ENCODE measurements at regions not wholly inside any gene's neighbourhood (a gene's known extent, or its start where the extent isn't known, plus 50 kb on each side); places are given as distances from the start of the nearest gene placed in this dataset.
"Not testable (repeated sequence)": the region's sequence is repeated elsewhere in the genome, so short reads cannot be mapped to it uniquely, and the experiment has no call there.

DNA sequence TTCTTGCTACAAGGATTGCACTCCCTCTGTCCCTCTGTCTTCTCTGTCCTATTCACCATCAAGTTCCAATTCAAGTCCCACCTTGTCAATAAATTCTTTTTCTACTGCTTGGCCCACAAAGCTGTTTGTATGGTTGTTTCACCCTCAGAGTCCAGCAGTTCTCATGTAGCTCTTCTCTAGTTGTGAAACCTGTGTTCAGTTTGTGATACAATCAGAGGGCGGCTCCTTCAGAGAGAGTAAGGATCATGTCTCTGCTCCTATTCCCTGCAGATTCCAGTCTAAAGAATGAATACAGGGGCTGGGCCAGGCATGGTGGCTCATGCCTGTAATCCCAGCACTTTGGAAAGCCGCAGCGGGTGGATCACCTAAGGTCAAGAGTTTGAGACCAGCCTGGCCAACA lies 126.6 kb upstream of the BET1 start:
- Mint-ChIP-seq H3K36me3 (peaks cover under 1% of the 10 kb centered on the region), H3K4me3 (no peak overlapping the region), H3K27ac (no peak overlapping the region), H3K4me1 (peaks cover 0 to 1% (median 0%) of the 10 kb centered on the region in 3 donors), H3K9me3 (peaks cover 0 to 1% (median 0%) of the 10 kb centered on the region in 3 donors), H3K27me3 (peaks cover 9% of the 10 kb centered on the region)

DNA sequence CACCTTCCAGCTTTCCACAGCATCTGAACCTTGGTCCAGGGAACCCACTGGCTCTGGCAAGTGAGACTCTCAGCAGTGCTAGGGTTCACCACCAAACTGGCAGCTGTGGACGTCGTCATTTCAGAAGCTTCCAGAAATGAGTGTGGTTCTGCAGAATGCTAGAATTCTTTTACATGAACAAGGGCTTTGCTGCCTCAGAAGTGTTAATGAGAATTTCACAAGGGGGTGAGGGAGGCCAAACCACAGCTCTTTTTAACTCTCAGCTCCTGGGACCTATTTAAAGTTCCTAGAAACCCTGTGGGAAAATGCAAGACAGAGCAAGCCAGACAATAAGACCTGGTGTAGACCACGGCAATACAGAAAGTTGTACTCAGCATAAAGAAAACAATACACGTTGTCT lies 129.3 kb upstream of the BET1 start:
- Mint-ChIP-seq H3K9me3 (no peaks in the 10 kb centered on the region), H3K27ac (no peak overlapping the region), H3K36me3 (peaks cover 6% of the 10 kb centered on the region), H3K27me3 (peaks cover 13% of the 10 kb centered on the region), H3K4me3 (peak overlapping the region in 1 of 4 donors; percentile 20), H3K4me1 (peaks cover 0 to 2% (median 1%) of the 10 kb centered on the region in 3 donors)

DNA sequence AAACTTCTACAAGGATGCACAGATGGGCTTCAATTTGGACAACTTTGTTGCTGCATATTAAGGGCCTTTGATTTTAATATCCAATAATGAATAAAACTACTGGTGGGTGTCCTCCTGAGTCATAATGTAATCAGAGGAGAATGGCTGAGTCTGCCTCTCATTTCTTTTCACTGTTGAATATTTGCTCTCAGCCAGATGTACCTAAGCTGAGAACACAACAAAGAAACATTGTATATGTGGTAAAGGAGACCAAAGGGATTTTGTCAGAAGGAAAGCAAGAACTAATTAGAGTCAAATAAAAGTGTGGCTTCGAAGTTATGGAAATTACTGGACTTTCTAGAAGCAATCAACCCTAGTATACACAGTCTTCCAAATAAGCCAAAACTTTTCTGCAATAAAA lies 131.0 kb upstream of the BET1 start:
- no peak overlapping the region for H3K27ac Mint-ChIP-seq
- H3K36me3 Mint-ChIP-seq = peaks cover 6% of the 10 kb centered on the region
- peaks cover 0 to 4% (median 2%) of the 10 kb centered on the region in 3 donors for H3K4me1 Mint-ChIP-seq
- H3K9me3 Mint-ChIP-seq = peaks cover 0 to 2% (median 0%) of the 10 kb centered on the region in 3 donors
- no peak overlapping the region for H3K4me3 Mint-ChIP-seq
- peaks cover 7% of the 10 kb centered on the region for H3K27me3 Mint-ChIP-seq

DNA sequence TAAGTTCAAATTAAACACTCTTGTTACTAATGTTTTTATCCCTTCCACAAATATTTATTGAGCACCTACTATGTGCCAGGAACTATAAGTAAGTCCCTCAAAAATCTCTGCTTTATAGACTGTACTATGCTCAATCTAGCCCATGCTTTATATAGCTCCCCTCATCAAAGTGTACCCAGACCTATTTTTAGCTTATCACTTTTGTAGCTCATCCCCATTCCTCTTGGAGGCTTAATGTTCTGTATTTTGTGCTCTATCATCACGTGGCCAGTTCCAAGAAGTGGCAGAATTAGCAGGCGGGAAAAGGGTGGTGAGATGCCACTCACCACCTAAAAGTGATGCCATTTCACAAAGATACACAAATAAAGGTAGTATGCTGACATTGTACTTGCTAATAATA lies 138.1 kb upstream of the BET1 start:
- peaks cover 0 to 2% (median 0%) of the 10 kb centered on the region in 3 donors for H3K9me3 Mint-ChIP-seq
- no peak overlapping the region for H3K4me3 Mint-ChIP-seq
- H3K4me1 Mint-ChIP-seq = peaks cover 0 to 2% (median 1%) of the 10 kb centered on the region in 3 donors
- peaks cover under 1% of the 10 kb centered on the region for H3K36me3 Mint-ChIP-seq
- peaks cover 8% of the 10 kb centered on the region for H3K27me3 Mint-ChIP-seq
- H3K27ac Mint-ChIP-seq = no peak overlapping the region

DNA sequence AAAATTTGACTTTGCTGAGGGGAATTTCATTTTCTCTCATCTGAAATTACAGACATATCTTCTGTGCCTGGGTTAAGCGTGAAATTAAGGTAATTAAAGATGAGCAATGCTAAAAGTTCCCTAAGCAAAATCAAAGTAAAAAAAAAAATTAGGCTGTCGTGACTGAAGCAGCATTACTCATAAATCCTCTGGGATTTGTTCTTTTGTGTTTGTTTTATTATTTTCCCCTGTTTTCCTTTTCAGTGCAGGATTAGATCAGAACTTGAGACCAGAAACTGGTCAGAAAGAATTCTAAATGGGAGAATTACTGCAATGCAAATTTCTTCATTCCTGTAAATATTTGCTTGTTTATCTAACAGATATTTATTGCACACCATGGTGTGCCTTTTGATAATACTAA lies 141.4 kb upstream of the BET1 start:
- Mint-ChIP-seq H3K36me3 (peaks cover 3% of the 10 kb centered on the region), H3K4me3 (no peak overlapping the region), H3K27me3 (peaks cover 5% of the 10 kb centered on the region), H3K4me1 (peaks cover 0 to 1% (median 0%) of the 10 kb centered on the region in 3 donors), H3K27ac (no peak overlapping the region), H3K9me3 (no peaks in the 10 kb centered on the region)

DNA sequence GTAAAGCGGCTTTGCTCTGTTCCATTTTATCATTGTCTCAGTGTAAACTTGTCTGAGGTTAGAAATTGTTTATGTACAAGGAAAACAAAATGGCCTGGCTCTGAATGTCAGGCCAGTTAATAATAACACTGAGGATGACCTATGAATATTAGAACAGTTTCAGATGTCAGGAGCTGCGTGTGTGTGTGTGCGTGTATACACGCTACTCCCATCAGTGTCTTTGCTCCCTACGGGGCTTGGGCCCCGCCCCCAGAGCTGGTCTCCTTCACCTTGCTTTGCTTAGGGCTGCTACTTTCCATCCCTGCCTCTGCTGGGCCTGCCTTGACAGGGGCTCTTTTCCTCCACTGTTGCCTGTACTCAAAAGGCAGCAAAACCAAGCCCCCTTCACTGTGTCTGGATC lies 142.3 kb upstream of the BET1 start:
- H3K27ac Mint-ChIP-seq = no peak overlapping the region
- H3K9me3 Mint-ChIP-seq = peaks cover 0 to under 1% (median 0%) of the 10 kb centered on the region in 3 donors
- no peak overlapping the region for H3K4me3 Mint-ChIP-seq
- H3K36me3 Mint-ChIP-seq = peaks cover 3% of the 10 kb centered on the region
- peaks cover 5% of the 10 kb centered on the region for H3K27me3 Mint-ChIP-seq
- peaks cover 0 to 1% (median 0%) of the 10 kb centered on the region in 3 donors for H3K4me1 Mint-ChIP-seq

DNA sequence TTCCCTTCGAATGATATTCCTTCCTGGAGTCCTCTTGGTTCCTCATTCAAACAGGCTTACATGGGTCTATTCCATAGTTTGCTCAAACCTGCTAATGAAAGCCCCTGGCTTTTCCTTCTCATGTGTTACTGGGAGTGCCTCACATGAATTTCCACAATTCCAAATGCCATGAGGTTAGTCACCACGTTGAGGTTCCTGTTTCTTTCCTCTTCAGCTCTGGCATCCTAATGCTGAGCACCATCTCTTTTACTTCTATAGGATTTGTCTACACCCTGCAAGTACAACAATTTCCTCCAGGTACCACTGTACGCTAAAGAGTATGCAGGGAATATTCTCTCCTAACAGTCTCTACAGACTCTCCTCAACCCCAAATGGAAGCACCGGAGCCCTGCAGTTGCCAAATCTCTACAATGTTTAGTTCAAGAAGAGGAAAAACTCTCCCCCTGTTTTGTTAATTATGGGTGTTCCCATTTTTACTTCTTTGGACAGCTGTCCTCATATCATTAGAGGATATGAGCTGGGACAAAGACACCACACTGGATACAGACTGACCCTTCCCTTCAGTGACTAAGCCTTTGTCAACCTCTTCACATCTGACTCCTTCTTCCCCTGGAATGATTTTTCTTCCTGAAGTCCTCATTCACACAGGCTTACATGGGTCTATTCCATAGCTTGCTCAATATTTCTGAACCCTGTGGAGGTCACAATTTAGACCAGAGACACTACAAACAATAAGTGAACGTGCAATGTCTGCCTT lies 145.8 kb upstream of the BET1 start:
- Mint-ChIP-seq H3K4me3 (no peak overlapping the region), H3K36me3 (peaks cover 3% of the 10 kb centered on the region), H3K27me3 (peaks cover 2% of the 10 kb centered on the region), H3K4me1 (peaks cover 0 to 2% (median 0%) of the 10 kb centered on the region in 3 donors), H3K27ac (no peak overlapping the region), H3K9me3 (peaks cover 0 to 1% (median 0%) of the 10 kb centered on the region in 3 donors)

DNA sequence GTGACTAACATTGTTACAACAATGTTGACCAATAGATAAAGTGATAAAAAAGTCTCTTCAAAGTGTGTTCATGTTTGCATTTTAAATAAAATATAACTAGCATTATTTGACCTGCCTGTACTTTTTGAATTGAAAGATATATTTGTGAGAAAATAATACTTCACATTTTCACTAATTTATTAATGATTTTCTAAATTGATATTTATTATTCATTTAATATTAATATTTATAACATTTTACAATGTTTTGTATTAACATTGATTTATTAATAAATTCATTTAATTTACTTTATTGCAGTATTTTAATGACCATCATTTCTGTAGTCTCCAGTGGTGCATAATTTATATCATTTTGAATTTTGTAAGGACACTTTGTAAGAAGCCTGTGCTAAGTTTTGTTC lies 150.0 kb upstream of the BET1 start:
- peaks cover 2% of the 10 kb centered on the region for H3K27me3 Mint-ChIP-seq
- H3K9me3 Mint-ChIP-seq = peaks cover 0 to 5% (median 3%) of the 10 kb centered on the region in 3 donors
- no peak overlapping the region for H3K4me3 Mint-ChIP-seq
- H3K27ac Mint-ChIP-seq = no peak overlapping the region
- H3K4me1 Mint-ChIP-seq = peaks cover 5 to 12% (median 11%) of the 10 kb centered on the region in 3 donors
- H3K36me3 Mint-ChIP-seq = peaks cover 2% of the 10 kb centered on the region

DNA sequence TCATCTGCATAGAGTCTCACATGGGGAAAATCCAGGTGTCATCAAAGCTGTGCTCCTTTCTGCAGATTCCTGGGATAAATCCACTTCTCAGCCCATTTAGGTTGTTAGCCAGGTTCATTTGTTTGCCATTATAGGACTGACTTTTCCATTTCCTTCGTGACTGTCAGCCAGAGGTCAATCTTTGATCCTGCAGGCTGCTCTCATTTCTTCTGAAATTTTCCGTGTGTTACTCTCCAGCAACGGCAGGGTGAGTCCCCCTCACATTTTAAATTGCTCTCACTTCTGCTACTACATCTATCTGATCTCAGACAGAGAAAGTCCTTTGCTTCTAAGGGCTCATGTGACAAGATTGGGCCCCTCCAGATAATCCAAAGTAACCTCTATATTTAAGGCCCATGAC lies 150.7 kb upstream of the BET1 start:
- H3K36me3 Mint-ChIP-seq = peaks cover 2% of the 10 kb centered on the region
- no peak overlapping the region for H3K27ac Mint-ChIP-seq
- no peak overlapping the region for H3K4me3 Mint-ChIP-seq
- no peaks in the 10 kb centered on the region for H3K27me3 Mint-ChIP-seq
- peaks cover 0 to 5% (median 3%) of the 10 kb centered on the region in 3 donors for H3K9me3 Mint-ChIP-seq
- peaks cover 5 to 12% (median 11%) of the 10 kb centered on the region in 3 donors for H3K4me1 Mint-ChIP-seq

DNA sequence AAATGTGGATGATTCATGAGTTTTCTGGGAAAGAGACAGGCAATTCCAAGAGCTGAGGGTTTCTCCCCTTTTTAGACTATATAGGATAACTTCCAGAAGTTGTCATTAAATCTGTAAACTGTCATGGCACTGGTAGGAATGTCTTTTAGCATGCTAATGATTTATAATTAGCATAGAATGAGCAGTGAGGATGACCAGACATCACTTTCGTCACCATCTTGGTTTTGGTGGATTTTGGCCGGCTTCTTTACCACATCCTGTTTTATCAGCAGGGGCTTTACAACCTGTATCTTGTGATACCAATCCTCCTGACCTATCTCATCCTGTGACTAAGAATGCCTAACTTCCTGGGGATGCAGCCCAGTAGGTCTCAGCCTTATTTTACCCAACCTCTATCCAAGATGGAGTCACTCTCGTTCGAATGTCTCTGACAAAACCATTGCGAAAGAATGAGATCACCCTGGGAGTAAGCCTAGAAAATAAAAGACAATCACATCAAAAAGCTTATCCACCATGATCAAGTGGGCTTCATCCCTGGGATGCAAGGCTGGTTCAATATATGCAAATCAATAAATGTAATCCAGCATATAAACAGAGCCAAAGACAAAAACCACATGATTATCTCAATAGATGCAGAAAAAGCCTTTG lies 153.6 kb upstream of the BET1 start:
- not testable (repeated sequence) for H3K27me3 Mint-ChIP-seq, H3K9me3 Mint-ChIP-seq, H3K36me3 Mint-ChIP-seq
- Mint-ChIP-seq H3K27ac (peak overlapping the region in 2 of 3 donors; percentile 17 to 51), H3K4me3 (peak overlapping the region in 1 of 4 donors; percentile 69), H3K4me1 (peaks cover 19 to 26% (median 22%) of the 10 kb centered on the region in 3 donors)

DNA sequence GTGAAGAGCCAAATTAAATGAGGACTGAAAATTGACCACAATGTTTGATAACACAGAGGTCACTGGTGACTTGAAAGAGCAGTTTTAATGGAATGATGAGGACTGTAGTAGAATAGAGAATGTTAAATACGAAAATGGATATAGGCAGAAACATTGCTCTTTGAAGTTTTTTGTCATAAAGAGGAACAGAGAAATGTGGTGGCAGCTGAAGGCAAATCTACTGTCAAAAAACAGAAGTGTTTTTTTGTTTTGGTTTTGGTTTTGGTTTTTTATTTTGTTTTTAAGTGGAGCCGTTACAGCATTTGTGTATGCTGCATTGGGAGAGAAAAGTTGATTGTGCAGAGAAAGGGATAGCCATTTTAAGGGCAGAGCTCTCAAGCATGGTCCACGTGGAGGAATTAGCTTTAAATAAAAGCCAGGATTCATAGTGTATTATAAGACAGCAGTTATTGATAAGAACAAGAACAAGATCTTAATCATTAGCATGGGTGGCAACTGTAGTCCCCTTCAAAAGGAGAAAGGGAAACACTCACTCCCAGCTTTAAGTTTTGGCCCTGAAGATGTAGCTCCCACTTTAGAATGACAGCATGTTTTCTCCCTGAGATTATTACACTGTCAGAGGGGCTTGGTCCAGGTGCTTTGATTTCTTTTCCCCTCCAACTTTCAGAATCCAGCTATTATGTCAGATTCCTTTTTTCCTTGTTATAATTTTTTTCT lies 156.7 kb upstream of the BET1 start:
- H3K4me1 Mint-ChIP-seq = peaks cover 19 to 34% (median 27%) of the 10 kb centered on the region in 3 donors
- no peaks in the 10 kb centered on the region for H3K27me3 Mint-ChIP-seq
- peak overlapping the region; percentile 47 to 94 (median 61) for H3K27ac Mint-ChIP-seq
- peaks cover 4% of the 10 kb centered on the region for H3K36me3 Mint-ChIP-seq
- H3K9me3 Mint-ChIP-seq = peaks cover 2 to 14% (median 5%) of the 10 kb centered on the region in 3 donors
- peak overlapping the region; percentile 60 to 81 (median 72) for H3K4me3 Mint-ChIP-seq

DNA sequence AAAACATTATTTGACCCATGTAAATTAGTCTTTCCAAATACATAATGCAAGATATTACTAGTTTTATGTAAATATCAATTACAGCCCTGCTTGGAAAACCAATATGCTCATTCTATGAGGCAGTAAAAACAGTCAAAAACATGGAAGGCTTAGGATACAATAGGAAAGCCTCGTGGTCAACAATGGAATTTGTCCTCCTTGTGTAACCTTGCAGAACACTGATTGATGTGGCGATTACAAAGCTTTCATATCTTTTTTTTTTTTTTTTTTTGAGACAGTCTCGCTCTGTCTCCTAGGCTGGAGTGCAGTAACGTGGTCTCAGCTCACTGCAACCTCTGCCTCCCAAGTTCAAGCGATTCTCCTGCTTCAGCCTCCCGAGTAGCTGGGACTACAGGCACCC lies 157.3 kb upstream of the BET1 start:
- H3K27ac Mint-ChIP-seq = peak overlapping the region; percentile 47 to 94 (median 61)
- H3K36me3 Mint-ChIP-seq = peaks cover 4% of the 10 kb centered on the region
- H3K4me3 Mint-ChIP-seq = peak overlapping the region; percentile 2 to 81 (median 44)
- peaks cover 19 to 34% (median 27%) of the 10 kb centered on the region in 3 donors for H3K4me1 Mint-ChIP-seq
- H3K9me3 Mint-ChIP-seq = peaks cover 2 to 15% (median 5%) of the 10 kb centered on the region in 3 donors
- H3K27me3 Mint-ChIP-seq = no peaks in the 10 kb centered on the region

DNA sequence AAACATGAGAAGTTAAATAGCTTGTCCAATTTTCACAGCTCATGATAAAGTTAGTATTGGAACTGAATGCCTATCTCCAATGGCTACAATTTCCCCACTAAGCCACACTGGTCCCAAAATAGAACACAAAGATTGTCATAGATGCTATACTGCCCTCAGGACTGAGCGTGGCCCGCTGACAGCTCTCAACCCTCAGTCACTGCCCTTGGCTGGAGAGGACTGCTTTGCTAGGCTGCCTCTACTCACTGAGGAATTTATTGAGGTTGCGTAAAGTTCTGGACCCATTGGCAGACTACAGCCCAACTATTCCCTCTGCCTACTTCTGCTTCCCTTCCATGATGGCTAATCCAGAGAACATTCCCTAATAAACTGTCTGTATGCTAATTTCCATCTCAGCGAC lies 165.5 kb upstream of the BET1 start:
- Mint-ChIP-seq H3K4me1 (peaks cover 14 to 27% (median 27%) of the 10 kb centered on the region in 3 donors), H3K4me3 (no peak overlapping the region), H3K27me3 (no peaks in the 10 kb centered on the region), H3K36me3 (peaks cover 2% of the 10 kb centered on the region), H3K9me3 (peaks cover 0 to 10% (median 5%) of the 10 kb centered on the region in 3 donors), H3K27ac (no peak overlapping the region)

DNA sequence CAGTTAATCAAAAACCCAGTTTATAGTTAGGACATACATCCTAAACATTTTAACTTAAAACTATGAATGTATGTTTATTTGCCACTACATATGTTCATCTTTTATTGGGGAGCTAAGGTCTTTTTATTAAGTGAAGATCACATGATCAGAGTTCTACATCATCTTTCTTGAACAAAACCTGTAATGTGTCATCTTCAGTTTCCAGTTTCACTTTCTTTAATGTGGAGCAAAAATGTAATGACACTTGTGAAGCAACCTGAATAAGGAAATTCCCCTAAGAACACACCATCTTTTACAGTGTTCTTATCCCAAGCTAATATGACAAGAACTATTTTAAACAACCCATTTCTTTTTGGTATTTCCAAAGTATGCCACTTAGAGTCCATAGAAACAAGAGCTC lies 166.7 kb upstream of the BET1 start:
- Mint-ChIP-seq H3K27me3 (no peaks in the 10 kb centered on the region), H3K4me1 (peaks cover 14 to 24% (median 23%) of the 10 kb centered on the region in 3 donors), H3K36me3 (peaks cover 2% of the 10 kb centered on the region), H3K9me3 (peaks cover 0 to 2% (median 0%) of the 10 kb centered on the region in 3 donors), H3K4me3 (peak overlapping the region in 1 of 4 donors; percentile 43), H3K27ac (peak overlapping the region in 1 of 3 donors; percentile 43)

DNA sequence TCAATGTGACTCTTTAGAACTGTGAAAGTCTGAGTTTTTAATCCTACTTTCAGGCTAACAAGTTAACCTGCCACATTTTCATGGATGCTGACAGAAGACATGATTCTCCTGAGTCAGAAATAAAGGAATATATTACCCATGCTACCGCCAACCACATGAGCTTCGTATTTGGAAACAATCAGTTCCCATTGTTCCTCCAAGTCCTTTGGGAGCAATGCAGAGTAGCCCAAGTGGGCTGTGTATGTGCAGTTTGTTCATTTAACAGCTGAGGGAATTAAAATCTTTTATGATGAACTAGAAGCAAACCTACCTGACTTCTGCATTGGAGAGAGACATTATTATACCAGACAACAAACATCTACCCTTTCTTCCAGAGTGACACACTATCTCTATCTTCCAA lies 169.3 kb upstream of the BET1 start:
- no peak overlapping the region for H3K4me3 Mint-ChIP-seq
- peaks cover 22 to 32% (median 30%) of the 10 kb centered on the region in 3 donors for H3K4me1 Mint-ChIP-seq
- H3K27ac Mint-ChIP-seq = no peak overlapping the region
- peaks cover 2% of the 10 kb centered on the region for H3K36me3 Mint-ChIP-seq
- no peaks in the 10 kb centered on the region for H3K27me3 Mint-ChIP-seq
- H3K9me3 Mint-ChIP-seq = no peaks in the 10 kb centered on the region

All from IgD-negative memory B cell (primary cell).